Left lobe of liver (tissue), 2 donors: ENCODE measurements at regions not wholly inside any gene's neighbourhood (a gene's known extent, or its start where the extent isn't known, plus 50 kb on each side); places are given as distances from the start of the nearest gene placed in this dataset.

Source experiments
- ATAC-seq: fragments of 200-7000 bp; cut with Tn5 transposase; one replicate; pipeline ENCODE4 v1.9.1; 2020; ENCODE audit warnings: mild to moderate bottlenecking, moderate library complexity
- DNase-seq: peaks from one replicate; pipeline ENCODE4 v3.0.0-alpha.2; 2020; ENCODE audit warnings: low spot score
- donor health status: DM: no; HTN: no; CAD: no; lungs with moderate emphysema.
- donor health status: DM: no; HTN: yes; CAD: no.

- DNase-seq (no peak), ATAC-seq (no peak)
Measured at GRCh38 chr9:118163751-118164150, 459.5 kb downstream of the TLR4 start.

DNA sequence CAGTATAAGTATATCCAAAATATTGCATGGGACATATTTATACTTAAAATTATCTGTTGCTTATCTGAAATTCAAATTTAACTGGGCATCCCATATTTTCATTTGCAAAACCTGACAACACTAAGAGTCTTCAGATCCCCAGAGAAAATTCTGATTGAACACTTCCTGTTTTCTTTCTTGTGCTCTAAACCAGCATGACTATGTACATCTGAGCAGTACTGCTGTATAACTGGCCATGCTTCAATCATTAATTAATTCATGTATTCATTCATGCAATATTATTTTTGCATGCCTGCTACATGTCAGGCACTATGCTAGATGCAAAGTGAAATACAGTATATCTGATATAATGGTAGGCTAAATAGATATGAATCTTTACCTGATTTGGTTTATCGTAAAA lies 461.2 kb downstream of the TLR4 start:
- no peak for ATAC-seq

GRCh38 chr9:118170032-118170955 lies 466.1 kb downstream of the TLR4 start:
- peak; percentile 52 for DNase-seq
- ATAC-seq, result peak; percentile 96

More for the DNA sequence above, 461.2 kb downstream of the TLR4 start:
- no peak for DNase-seq

DNA sequence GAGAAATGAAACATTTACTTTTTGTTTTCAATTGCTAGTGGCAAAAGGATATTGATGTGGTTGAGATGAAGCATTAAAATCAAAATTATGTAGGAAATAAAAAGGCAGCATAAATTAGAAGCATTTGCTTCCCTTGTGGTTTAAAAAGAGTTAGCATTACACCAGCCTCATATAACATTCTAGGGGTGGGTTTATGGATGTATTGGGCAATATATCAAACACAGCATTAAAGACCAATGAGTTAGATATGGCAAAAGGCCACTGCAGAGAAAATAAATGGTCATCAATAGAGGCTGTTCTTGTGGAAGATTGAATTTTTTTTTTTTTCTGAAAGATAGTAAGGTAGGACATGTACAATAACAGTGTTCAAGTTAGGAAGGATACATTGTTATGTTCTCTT lies 473.0 kb downstream of the TLR4 start:
- DNase-seq, result no peak
- ATAC-seq, result no peak

DNA sequence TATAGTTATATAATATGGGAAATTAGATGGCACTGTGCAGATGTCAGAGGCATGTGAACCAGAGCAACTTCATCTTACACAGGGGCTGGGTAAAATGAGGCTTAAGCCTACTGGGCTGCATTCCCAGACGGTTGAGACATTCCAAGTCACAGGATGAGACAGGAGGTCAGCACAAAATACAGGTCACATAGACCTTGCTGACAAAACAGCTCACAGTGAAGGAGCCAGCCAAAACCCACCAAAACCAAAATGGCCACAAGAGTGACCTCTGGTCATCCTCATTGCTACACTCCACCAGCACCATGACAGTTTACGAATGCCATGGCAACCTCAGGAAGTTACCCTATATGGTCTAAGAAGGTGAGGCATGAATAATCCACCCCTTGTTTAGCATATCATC lies 479.4 kb downstream of the TLR4 start:
- no peak for DNase-seq
- no peak for ATAC-seq

DNA sequence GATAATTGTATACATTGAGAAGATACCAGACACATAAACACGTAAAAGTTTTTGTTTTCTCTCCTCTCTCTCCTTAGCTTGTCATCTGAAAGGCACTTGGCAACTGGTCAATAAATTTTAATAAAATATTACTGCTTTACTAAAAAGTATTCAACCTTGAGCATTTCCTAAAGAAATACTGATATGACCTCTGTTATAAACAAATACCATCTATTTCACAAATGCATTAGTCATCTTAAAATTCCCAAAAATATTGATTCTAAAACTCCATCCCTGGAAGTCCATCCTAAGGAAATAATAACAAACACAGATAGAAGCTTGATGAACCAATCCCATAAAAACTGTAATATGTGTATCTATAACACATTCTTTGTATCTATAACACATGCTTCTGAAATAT lies 483.2 kb downstream of the TLR4 start:
- DNase-seq (no peak), ATAC-seq (no peak)

- DNase-seq, result no peak
- no peak for ATAC-seq
Measured at GRCh38 chr9:118189615-118190014, 485.4 kb downstream of the TLR4 start.

- DNase-seq (no peak), ATAC-seq (no peak)
Measured at GRCh38 chr9:118192807-118193206, 488.6 kb downstream of the TLR4 start.

GRCh38 chr9:118209343-118209742 lies 505.1 kb downstream of the TLR4 start:
- DNase-seq (no peak), ATAC-seq (no peak)

DNA sequence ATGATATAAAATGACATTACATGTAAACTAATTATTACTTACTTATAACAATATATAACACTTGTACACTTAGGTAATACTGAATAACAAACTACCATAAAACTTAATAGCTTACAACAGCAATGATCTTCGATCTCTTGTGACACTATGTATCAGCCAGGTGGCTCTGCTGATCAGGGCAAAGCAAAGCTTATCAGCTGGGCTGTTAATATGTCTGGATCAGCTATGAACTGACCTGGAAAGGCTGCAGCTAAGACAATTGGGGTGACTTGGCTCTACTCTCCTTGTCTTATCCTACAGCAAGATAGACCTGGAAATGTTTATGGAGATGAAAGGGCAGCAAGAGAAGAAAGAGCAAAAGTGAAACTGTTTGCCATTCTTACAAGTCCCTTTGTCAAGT lies 511.3 kb downstream of the TLR4 start:
- peak; percentile 97 for ATAC-seq

DNA sequence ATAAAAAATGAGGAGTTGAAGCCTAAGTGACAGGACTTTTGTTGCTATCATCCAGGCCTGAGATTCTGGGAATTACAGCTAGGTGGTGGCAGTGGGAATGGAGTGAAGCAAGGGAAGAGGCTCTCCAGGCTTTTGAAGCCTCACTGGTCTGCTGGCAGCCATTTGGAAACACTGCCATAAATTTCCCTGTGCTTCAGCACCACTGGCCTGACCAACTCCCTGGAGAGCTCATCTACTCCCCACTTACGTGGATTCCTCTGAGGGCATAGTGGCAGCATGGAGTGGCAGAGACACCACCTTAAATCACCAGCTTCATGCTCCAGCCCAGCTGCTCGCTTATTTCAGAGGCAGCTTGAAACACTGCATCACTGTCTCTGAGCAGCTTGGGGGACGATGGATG lies 518.2 kb downstream of the TLR4 start:
- ATAC-seq, result peak; percentile 87
- no peak for DNase-seq

More for the DNA sequence above, 511.3 kb downstream of the TLR4 start:
- no peak for DNase-seq

- ATAC-seq (no peak), DNase-seq (no peak)
Measured at GRCh38 chr9:118223111-118223510, 518.9 kb downstream of the TLR4 start.

- no peak for ATAC-seq
- no peak for DNase-seq
Measured at GRCh38 chr9:118230329-118230728, 526.1 kb downstream of the TLR4 start.

- ATAC-seq, result no peak
- no peak for DNase-seq
Measured at GRCh38 chr9:118236625-118237024, 532.4 kb downstream of the TLR4 start.

GRCh38 chr9:118238139-118238538 lies 533.9 kb downstream of the TLR4 start:
- no peak for ATAC-seq
- DNase-seq, result no peak

GRCh38 chr9:118252027-118252426 lies 547.8 kb downstream of the TLR4 start:
- DNase-seq (no peak), ATAC-seq (no peak)

DNA sequence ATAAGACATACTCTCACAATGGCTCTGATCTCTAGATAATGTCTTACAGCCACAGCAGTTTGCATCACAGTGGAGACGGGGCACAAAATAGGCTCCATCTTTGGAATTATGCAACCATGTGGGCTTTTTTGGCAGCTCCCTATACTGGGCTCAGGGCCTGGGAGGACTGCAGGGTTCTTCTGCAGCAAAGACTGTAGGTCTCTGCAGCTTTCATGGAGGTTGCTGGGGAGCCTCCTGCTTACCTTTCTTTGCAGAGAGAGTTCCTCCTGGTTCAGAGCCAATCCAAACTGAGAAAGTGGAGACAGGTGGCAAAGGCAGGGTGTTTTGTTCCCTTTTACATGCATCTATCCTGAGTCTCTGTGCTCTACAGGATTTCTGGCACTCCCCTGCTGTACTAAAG lies 558.0 kb downstream of the TLR4 start:
- DNase-seq, result no peak
- ATAC-seq, result no peak

DNA sequence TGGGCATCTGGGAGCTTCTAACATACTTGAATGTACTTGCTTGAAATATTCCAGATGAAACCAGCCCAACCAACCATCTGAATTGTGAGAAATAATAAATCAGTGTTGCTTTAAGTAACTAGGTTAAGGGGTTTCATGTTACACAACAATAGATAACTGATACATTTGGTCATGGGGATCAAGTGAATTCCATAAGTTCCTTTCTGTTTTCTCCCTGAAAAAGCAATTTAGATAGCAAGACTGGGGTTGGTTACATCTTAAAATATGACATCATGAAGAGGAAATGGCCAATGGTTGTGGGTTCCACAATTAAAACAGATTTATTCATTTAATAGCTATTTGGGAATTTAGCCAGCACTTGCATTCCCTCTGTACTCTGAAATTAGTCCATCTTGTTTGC lies 559.7 kb downstream of the TLR4 start:
- DNase-seq, result no peak
- no peak for ATAC-seq

DNA sequence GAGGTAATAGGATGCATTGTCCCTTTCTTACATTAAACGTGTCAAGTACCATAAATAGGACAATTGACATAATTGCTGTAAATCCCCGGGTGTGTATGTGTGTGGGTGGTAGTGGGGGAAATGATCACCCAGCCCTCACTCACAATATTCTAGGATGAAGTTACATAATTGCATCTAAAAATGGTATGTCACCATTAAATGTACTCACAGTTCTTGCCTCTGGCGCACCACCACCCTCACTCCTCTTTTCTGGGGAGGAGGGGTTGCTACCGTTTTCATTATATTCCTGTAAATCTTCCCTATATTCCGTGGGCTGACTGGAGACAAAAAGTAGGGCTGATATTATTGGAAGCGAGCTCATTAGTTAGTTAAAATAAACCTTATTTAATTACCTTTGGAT lies 563.8 kb downstream of the TLR4 start:
- ATAC-seq (no peak), DNase-seq (no peak)

- ATAC-seq (no peak), DNase-seq (no peak)
Measured at GRCh38 chr9:118269623-118270022, 565.4 kb downstream of the TLR4 start.

DNA sequence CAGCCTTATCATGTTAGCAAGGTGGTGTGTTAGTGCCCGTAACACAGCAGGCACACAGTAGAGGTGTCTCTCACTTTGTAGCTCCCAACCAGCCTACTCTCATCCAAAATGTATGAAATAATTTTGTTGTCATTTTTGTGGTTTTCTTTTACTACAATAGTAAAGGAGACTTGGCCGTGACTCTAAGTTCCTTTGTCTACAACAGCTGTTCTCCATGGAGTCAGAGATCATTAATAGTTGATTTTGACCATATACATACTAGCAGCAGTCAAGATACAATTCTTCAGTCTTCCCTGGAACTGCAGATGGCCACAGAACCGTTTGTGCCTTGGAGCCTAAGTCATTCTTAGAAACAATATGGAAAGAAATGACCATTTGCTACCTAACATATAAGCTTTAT lies 567.1 kb downstream of the TLR4 start:
- ATAC-seq (no peak), DNase-seq (no peak)

DNA sequence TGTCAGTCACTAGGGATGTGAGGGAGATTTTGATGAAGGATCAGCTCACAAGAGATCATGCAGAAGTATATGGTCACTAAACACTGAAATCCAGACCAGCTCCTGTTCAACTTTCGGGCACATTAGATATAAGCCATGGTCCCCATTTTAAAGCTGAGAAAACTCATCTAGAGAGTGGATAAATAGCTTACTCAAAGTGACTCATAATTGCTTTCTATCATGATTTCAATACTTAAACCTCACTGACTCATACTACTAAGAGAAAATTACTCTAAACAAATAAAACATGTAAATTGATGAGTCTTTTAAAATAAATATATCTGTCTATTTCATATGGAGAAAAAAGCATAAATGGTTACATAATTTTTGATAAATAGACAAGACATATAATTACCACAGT lies 567.7 kb downstream of the TLR4 start:
- ATAC-seq (no peak), DNase-seq (no peak)

GRCh38 chr9:118273048-118273447 lies 568.8 kb downstream of the TLR4 start:
- no peak for DNase-seq
- no peak for ATAC-seq
